ENCODE measurements at regions not wholly inside any gene's neighbourhood (a gene's known extent, or its start where the extent isn't known, plus 50 kb on each side); places are given as distances from the start of the nearest gene placed in this dataset.

DNA sequence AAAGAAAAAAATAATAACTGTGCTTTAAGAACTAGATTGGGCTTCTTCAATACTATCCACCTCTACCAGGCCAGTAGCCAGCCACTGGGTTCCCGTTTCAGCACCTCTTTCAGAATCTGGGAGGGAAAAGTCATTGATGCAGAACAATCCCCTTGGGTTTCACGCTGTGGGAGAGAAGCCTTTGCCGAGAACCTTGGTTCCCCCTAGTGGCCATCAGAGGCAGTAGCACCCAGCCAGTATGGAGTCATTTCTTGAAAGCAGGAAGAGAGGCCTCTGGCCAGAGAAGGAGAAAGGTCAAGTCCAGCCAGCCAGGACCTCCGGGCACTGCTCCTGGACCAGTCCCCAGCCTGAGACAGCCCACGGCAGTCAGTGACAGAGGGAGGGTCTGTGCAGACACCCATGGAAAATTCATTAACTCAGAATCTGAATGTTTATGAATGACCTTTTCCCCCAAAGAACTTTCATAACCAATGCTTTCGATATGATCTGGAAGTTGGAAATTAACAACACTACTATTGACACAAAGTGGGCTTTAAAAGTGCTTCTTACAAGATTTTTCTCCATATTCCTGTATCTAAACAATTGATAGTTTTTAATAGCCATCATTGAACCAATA, 51.2 kb upstream of the CDH5 start:
- Histone ChIP-seq H3K36me3 (ENCODE audit: control insufficient read depth, low read length) (no peaks in the 10 kb centered on the region), H3K4me2 (ENCODE audit: low read length) (no peak overlapping the region), H3K79me2 (ENCODE audit: control insufficient read depth, low read length) (no peaks in the 10 kb centered on the region), H3K4me3 (ENCODE audit: low read length) (no peak overlapping the region), H3K9me2 (replicated peaks; ENCODE audit: control insufficient read depth, low read length) (no peaks in the 10 kb centered on the region), H3K27ac (ENCODE audit: low read depth, low read length) (no peak overlapping the region), H3K27me3 (ENCODE audit: control insufficient read depth, low read length) (no peaks in the 10 kb centered on the region), H3K9me3 (ENCODE audit: control insufficient read depth, insufficient read depth, low read length) (no peaks in the 10 kb centered on the region), H3K4me1 (ENCODE audit: control insufficient read depth, low read length) (no peaks in the 10 kb centered on the region), H3F3A (ENCODE audit: control insufficient read depth, insufficient read depth) (no peaks in the 10 kb centered on the region), H4K20me1 (ENCODE audit: control insufficient read depth, insufficient read depth, low read depth, low read length) (no peaks in the 10 kb centered on the region)
- TF ChIP-seq EZH2phosphoT487 (IDR thresholded peaks at IDR 0.05; ENCODE audit: borderline replicate concordance, low read length), result no peak
- peak; percentile 92 for TF ChIP-seq CTCF (IDR thresholded peaks at IDR 0.05; ENCODE audit: low read depth, low read length, poor library complexity, severe bottlenecking)

GRCh38 chr16:66311306-66311705, 55.2 kb upstream of the CDH5 start:
- Histone ChIP-seq H3K4me1 (ENCODE audit: control insufficient read depth, low read length) (no peaks in the 10 kb centered on the region), H3K27ac (ENCODE audit: low read depth, low read length) (no peak overlapping the region), H3K4me3 (ENCODE audit: low read length) (no peak overlapping the region), H4K20me1 (ENCODE audit: control insufficient read depth, insufficient read depth, low read depth, low read length) (no peaks in the 10 kb centered on the region), H3K36me3 (ENCODE audit: control insufficient read depth, low read length) (no peaks in the 10 kb centered on the region), H3F3A (ENCODE audit: control insufficient read depth, insufficient read depth) (no peaks in the 10 kb centered on the region), H3K9me3 (ENCODE audit: control insufficient read depth, insufficient read depth, low read length) (no peaks in the 10 kb centered on the region), H3K4me2 (ENCODE audit: low read length) (no peak overlapping the region), H3K79me2 (ENCODE audit: control insufficient read depth, low read length) (no peaks in the 10 kb centered on the region), H3K27me3 (ENCODE audit: control insufficient read depth, low read length) (no peaks in the 10 kb centered on the region), H3K9me2 (replicated peaks; ENCODE audit: control insufficient read depth, low read length) (no peaks in the 10 kb centered on the region)
- TF ChIP-seq CTCF (IDR thresholded peaks at IDR 0.05; ENCODE audit: low read depth, low read length, poor library complexity, severe bottlenecking) (no peak), EZH2phosphoT487 (IDR thresholded peaks at IDR 0.05; ENCODE audit: borderline replicate concordance, low read length) (no peak)

- Histone ChIP-seq H3F3A (ENCODE audit: control insufficient read depth, insufficient read depth) (no peaks in the 10 kb centered on the region), H3K36me3 (ENCODE audit: control insufficient read depth, low read length) (no peaks in the 10 kb centered on the region), H4K20me1 (ENCODE audit: control insufficient read depth, insufficient read depth, low read depth, low read length) (no peaks in the 10 kb centered on the region), H3K27ac (ENCODE audit: low read depth, low read length) (no peak overlapping the region), H3K79me2 (ENCODE audit: control insufficient read depth, low read length) (no peaks in the 10 kb centered on the region), H3K4me2 (ENCODE audit: low read length) (no peak overlapping the region), H3K27me3 (ENCODE audit: control insufficient read depth, low read length) (no peaks in the 10 kb centered on the region), H3K4me1 (ENCODE audit: control insufficient read depth, low read length) (no peaks in the 10 kb centered on the region), H3K4me3 (ENCODE audit: low read length) (no peak overlapping the region), H3K9me2 (replicated peaks; ENCODE audit: control insufficient read depth, low read length) (no peaks in the 10 kb centered on the region), H3K9me3 (ENCODE audit: control insufficient read depth, insufficient read depth, low read length) (no peaks in the 10 kb centered on the region)
- TF ChIP-seq EZH2phosphoT487 (IDR thresholded peaks at IDR 0.05; ENCODE audit: borderline replicate concordance, low read length) (no peak), CTCF (IDR thresholded peaks at IDR 0.05; ENCODE audit: low read depth, low read length, poor library complexity, severe bottlenecking) (no peak)
Measured at GRCh38 chr16:66309215-66309807, 57.2 kb upstream of the CDH5 start.

Data from DOHH2 (cell line).